H4 (cell line): ENCODE measurements at regions not wholly inside any gene's neighbourhood (a gene's known extent, or its start where the extent isn't known, plus 50 kb on each side); places are given as distances from the start of the nearest gene placed in this dataset.

Source experiments
- DNase-seq: peaks from one replicate; pipeline ENCODE4 v3.0.0-alpha.2; 2015; ENCODE audit warnings: low spot score

GRCh38 chr4:11489453-11490083 lies 60.9 kb upstream of the HS3ST1 start:
- no peak for DNase-seq

GRCh38 chr4:11488657-11489452 lies 60.2 kb upstream of the HS3ST1 start:
- no peak for DNase-seq

GRCh38 chr4:11487868-11488544 lies 59.3 kb upstream of the HS3ST1 start:
- DNase-seq: no peak

- DNase-seq: no peak
Measured at GRCh38 chr4:11487139-11487538, 58.4 kb upstream of the HS3ST1 start.

GRCh38 chr4:11485926-11486325 lies 57.2 kb upstream of the HS3ST1 start:
- no peak for DNase-seq

GRCh38 chr4:11484531-11484930 lies 55.8 kb upstream of the HS3ST1 start:
- no peak for DNase-seq

- DNase-seq: no peak
Measured at GRCh38 chr4:11483046-11483445, 54.4 kb upstream of the HS3ST1 start.

GRCh38 chr4:11480683-11481082 lies 52.0 kb upstream of the HS3ST1 start:
- DNase-seq: no peak
